HT1080 (cell line): ENCODE measurements at regions not wholly inside any gene's neighbourhood (a gene's known extent, or its start where the extent isn't known, plus 50 kb on each side); places are given as distances from the start of the nearest gene placed in this dataset.
"Not testable (repeated sequence)": the region's sequence is repeated elsewhere in the genome, so short reads cannot be mapped to it uniquely, and the experiment has no call there.

Experiments used
- DNase-seq: peaks from one replicate; pipeline ENCODE4 v3.0.0-alpha.2; 2015; ENCODE audit warnings: low read depth

GRCh38 chr5:70510161-70510560 is 95.0 kb downstream of the GTF2H2C_2 start:
- not testable (repeated sequence) for DNase-seq

GRCh38 chr5:70510811-70511210 is 95.6 kb downstream of the GTF2H2C_2 start:
- DNase-seq: peak; percentile 0
